GM21381 (cell line): ENCODE measurements at regions not wholly inside any gene's neighbourhood (a gene's known extent, or its start where the extent isn't known, plus 50 kb on each side); places are given as distances from the start of the nearest gene placed in this dataset.

Experiments
- ATAC-seq: cut with Tn5 transposase; IDR thresholded peaks from one replicate; pipeline ENCODE4 v1.9.1; 2021; ENCODE audit warnings: mild to moderate bottlenecking, moderate library complexity; ENCODE audit not compliant: unreplicated experiment

DNA sequence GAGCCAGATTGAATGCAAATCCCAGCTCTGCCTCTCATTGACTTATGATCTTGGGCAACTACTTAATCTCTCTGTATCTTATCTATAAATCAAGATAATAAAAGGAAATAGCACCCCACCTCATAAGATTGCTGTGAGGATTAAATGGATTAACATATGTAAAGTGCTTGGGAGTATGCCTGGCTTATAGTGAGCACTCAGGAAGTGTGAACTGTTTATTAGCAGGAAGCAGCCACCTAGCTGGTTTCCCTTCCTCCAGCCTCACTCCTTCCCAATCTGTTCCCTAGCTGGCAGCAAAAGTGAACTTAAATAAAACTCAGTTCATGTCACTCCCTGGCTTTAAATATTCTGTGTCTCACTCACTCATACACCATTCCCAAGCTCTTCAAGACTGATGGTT lies 526.6 kb upstream of the PKDCC start:
- ATAC-seq = no peak

DNA sequence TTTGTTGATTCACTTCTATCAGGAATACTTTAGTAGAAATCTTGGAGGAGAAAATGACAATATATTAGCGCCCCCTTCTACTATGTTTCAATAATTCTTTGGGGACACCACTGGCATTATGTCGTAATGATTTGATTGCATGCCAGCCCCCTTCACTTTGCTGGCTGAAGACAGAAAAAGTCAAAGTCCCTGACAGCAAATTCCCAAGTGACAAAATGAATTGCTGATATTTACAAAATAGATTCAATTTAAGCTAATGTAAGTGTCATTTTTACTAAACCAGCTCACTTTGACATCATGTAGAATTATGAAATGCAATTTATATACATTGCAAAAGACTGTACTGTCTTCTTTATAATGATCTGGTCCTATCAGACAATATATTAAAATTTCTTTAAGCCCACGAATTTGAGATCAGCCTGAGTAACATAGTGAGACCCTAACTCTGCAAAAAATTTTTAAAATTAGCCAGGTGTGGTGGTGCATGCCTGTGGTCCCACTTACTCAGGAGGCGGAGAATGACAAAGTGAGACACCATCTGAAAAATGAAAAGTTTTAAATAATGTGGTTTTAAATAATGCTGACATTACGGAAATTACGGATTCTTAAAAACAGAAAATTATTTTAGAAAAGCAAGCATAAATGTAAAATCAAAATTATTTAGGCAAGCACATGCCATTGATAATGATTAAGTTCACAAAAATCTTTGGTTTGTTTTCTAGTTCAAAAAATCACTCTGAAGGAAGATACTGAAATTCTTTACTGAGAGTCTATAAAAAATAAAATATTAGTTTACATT lies 520.1 kb upstream of the PKDCC start:
- no peak for ATAC-seq

- no peak for ATAC-seq
Observed at GRCh38 chr2:41535575-41535974, 512.2 kb upstream of the PKDCC start.

- ATAC-seq = no peak
Observed at GRCh38 chr2:41540272-41540998, 507.4 kb upstream of the PKDCC start.

GRCh38 chr2:41543726-41544125 lies 504.1 kb upstream of the PKDCC start:
- ATAC-seq = no peak

DNA sequence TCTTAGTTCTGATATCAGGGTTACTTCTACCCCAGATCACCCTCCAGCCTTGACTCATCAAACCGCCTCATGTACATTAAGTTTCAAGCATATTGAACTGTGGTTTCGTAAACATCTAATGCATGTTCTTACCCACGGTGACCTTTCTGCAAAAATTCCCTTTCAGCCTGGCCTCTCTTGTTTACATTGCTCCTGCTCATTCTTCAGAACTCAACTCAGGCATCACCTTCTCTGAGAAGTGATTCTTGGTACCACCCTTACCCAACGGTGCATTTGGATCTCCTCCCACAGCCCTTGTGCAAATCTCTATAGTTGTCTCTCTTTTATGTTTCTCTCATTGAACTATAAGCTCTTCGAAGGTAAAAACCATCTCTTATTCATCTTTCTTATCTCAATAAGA lies 503.1 kb upstream of the PKDCC start:
- ATAC-seq = no peak

DNA sequence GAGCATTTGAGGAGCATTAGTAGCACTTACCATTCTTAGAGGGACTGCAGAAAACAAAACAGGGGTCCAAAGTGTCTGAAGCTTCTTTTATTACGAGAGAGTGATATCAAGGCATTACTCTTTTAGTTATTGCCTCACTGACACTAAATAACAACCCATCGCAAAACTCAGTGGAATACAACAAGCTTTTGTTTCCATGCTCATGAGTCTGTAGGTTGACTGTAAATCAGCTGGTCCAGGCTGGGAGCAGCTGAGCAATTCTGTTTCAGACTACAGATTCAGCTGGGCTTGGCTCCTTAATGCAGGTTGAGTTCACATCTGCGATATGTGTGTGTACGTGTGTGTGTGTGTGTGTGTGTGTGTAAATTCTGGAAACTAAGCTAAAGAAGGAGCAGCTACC lies 501.8 kb upstream of the PKDCC start:
- no peak for ATAC-seq

- ATAC-seq = no peak
Observed at GRCh38 chr2:41568648-41569047, 479.2 kb upstream of the PKDCC start.

DNA sequence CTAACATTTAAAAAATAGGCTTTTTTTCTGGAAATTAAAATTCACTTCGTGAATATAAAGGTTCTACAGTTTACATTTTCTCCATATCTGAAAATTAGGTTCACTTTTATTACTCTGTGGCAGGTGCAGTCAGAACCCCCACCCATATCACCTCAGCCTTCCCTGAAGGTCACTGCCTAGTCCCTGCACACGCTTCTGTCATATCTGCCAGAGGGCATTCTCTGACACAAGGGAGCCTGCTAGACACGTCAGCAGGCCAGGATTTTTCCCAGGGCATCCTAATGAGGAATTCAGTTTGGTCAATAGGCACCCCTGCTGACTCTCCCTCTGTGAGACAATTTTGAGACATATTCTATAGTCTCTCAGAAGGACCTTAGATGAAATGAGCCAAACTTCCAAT lies 475.7 kb upstream of the PKDCC start:
- no peak for ATAC-seq

- no peak for ATAC-seq
Observed at GRCh38 chr2:41576423-41576822, 471.4 kb upstream of the PKDCC start.

DNA sequence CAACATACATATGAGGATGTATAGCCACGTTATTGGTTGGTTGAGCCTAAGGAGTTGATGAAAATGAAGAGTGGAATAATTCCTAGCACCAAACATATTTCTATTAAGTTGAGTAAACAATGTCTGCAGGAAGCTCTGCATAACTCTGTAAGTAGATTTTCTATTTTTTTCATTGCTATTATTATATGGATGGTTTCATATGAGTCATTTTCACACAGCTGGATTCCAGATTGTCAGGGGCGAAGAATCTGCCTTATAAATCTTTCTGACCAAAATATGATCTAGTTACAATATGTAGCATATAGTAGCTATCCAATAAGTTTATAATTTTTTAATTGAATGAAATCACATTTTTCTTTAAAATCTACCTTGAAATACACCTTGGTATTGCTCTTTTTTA lies 468.0 kb upstream of the PKDCC start:
- ATAC-seq = no peak

GRCh38 chr2:41580806-41581205 lies 467.0 kb upstream of the PKDCC start:
- no peak for ATAC-seq

GRCh38 chr2:41595240-41595639 lies 452.6 kb upstream of the PKDCC start:
- no peak for ATAC-seq

- no peak for ATAC-seq
Observed at GRCh38 chr2:41597680-41598079, 450.1 kb upstream of the PKDCC start.

GRCh38 chr2:41598161-41598894 lies 449.5 kb upstream of the PKDCC start:
- no peak for ATAC-seq

DNA sequence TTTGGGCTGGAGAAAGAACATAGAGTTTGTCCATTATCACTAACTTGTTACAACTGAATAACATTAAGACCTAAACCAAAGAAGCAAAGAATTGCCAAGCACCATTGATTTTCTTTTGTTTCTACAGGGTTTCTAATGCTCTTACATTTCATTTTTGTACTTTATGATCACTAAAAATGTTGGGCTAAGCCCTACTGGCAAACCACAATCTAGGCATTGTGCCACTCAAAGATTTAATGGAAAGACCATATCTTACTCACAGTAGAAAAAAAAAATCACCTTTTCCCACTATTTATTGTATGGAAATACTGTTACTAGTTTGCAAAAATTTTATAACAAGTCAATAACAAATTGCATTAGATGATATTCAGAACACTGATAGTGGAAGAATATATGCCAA lies 447.4 kb upstream of the PKDCC start:
- ATAC-seq = no peak

DNA sequence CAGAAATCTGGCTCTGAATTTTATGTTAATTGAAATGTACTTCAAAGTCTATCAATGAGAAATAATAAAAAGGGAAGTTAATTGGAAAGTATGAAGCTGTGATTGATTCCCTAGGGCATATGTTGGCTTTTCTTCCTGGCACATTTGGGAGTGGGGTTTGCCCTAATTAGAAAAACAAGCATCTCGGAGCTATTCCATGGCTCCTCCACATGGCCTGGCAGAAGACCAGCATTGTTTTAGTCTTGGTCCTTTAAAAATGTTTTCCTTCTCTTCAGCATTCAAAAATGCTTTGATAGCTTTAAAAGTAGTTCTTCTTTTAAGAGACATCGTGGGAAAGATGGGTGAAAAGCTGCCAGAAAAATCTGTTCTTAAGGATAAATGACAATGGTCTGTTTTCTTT lies 445.5 kb upstream of the PKDCC start:
- no peak for ATAC-seq

- no peak for ATAC-seq
Observed at GRCh38 chr2:41605311-41605710, 442.5 kb upstream of the PKDCC start.

GRCh38 chr2:41605914-41606313 lies 441.9 kb upstream of the PKDCC start:
- no peak for ATAC-seq

DNA sequence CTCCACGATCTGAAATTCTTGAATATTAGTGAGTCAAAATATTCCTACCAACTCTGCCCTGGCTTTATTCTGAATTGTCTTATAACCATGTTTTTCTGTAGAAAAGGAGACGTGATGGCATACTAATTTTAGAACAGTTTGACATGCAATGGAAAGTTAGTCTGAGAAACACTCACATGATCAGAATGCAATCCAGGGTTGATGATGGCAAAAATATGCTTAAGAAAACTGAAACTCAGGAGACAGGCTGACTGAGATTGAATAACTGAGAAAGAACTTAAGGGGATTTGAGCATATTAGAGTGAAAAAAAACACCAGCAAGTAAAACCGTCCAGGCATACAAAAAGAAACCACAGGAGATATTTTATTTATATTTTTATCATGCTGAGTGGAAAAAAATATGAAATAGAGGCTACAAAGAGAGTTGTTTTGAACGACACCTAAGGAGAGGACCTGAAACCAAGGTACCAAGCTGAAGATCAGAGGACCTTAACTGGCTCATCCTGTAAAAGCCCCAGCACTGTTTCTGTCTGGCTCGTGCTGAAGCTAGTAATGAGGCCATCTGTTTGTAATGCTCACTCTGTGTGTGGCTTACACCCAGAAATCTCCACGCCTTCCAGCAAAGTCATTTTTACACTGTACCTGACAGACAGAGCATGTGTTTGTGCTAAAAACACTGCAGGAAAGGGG lies 437.2 kb upstream of the PKDCC start:
- no peak for ATAC-seq

GRCh38 chr2:41618754-41619153 lies 429.1 kb upstream of the PKDCC start:
- ATAC-seq = no peak
